ENCODE measurements at regions not wholly inside any gene's neighbourhood (a gene's known extent, or its start where the extent isn't known, plus 50 kb on each side); places are given as distances from the start of the nearest gene placed in this dataset.

- Histone ChIP-seq H3K4me3 (ENCODE audit: control insufficient read depth in 2 of 3, extremely low read depth in 1 of 3, insufficient read depth in 2 of 3, low read depth in 1 of 3, low read length in 3 of 3) (no peak overlapping the region), H3K9ac (ENCODE audit: control insufficient read depth, extremely low read depth, insufficient read depth, low read length) (no peak overlapping the region), H4K20me1 (ENCODE audit: control insufficient read depth, extremely low read depth, insufficient read depth, low read length) (no peaks in the 10 kb centered on the region), H3K79me2 (ENCODE audit: control insufficient read depth, insufficient read depth, low read length) (no peaks in the 10 kb centered on the region), H3K27ac (ENCODE audit: control insufficient read depth, insufficient read depth, low read length) (no peak overlapping the region), H3K4me1 (ENCODE audit: control insufficient read depth, extremely low read depth, insufficient read depth, low read length) (no peaks in the 10 kb centered on the region), H3K4me2 (ENCODE audit: control insufficient read depth, extremely low read depth, insufficient read depth, low read depth, low read length) (no peak overlapping the region), H3K27me3 (ENCODE audit: control insufficient read depth, extremely low read depth, insufficient read depth, low read length) (no peaks in the 10 kb centered on the region), H3K36me3 (ENCODE audit: control insufficient read depth in 2 of 2, extremely low read depth in 1 of 2, insufficient read depth in 2 of 2, low read length in 2 of 2) (no peaks in the 10 kb centered on the region), H3K9me3 (ENCODE audit: control insufficient read depth, low read depth, low read length) (no peaks in the 10 kb centered on the region), H2AFZ (ENCODE audit: control insufficient read depth, low read length) (no peak overlapping the region), H3K9me1 (ENCODE audit: control insufficient read depth, extremely low read depth, insufficient read depth, low read length) (no peaks in the 10 kb centered on the region)
- DNase-seq (ENCODE audit: low read depth, low spot score) (no peak), FAIRE-seq (no peak)
- dilution Hi-C loops (cut with MboI; ENCODE audit: extremely low pct_ligation_motif_present, low sequenced_read_pairs) = no loop called here
- TF ChIP-seq EZH2 (IDR thresholded peaks at IDR 0.05; ENCODE audit: low read length) (no peak), CTCF (optimal IDR thresholded peaks at IDR 0.05 in 1 of 3, IDR thresholded peaks at IDR 0.05 in 1 of 3, conservative IDR thresholded peaks at IDR 0.05 in 1 of 3; ENCODE audit: extremely low read depth in 1 of 3, insufficient read depth in 2 of 3, low read length in 3 of 3) (no peak)
Measured at GRCh38 chr20:12177657-12178293, 260.1 kb downstream of the BTBD3 start.

DNA sequence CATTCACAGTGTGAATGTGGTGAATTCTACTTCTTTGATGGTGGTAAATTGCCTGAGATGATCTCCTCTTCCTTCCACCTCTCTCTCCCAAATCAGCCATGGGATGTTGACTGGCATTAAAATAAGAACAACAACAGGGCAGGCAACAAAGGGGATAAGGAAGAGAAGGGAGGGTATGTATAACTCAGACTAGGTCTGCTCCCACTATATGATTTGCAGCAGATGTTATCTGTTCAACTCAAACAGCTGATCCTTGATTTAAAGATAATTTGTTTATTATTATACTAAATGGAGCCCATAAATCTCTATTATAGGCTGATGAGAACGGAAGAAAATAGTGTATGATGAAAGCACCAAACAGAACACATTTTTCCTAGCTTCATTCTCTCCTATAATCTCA lies 262.0 kb downstream of the BTBD3 start:
- no peaks in the 10 kb centered on the region for H3K4me1 ChIP-seq (ENCODE audit: control insufficient read depth, extremely low read depth, insufficient read depth, low read length)
- no peaks in the 10 kb centered on the region for H4K20me1 ChIP-seq (ENCODE audit: control insufficient read depth, extremely low read depth, insufficient read depth, low read length)
- no peak for FAIRE-seq
- H3K4me3 ChIP-seq (ENCODE audit: control insufficient read depth in 2 of 3, extremely low read depth in 1 of 3, insufficient read depth in 2 of 3, low read depth in 1 of 3, low read length in 3 of 3) = no peak overlapping the region
- H3K9me3 ChIP-seq (ENCODE audit: control insufficient read depth, low read depth, low read length) = no peaks in the 10 kb centered on the region
- no peaks in the 10 kb centered on the region for H3K36me3 ChIP-seq (ENCODE audit: control insufficient read depth in 2 of 2, extremely low read depth in 1 of 2, insufficient read depth in 2 of 2, low read length in 2 of 2)
- TF ChIP-seq EZH2 (IDR thresholded peaks at IDR 0.05; ENCODE audit: low read length) = no peak
- TF ChIP-seq CTCF (optimal IDR thresholded peaks at IDR 0.05 in 1 of 3, IDR thresholded peaks at IDR 0.05 in 1 of 3, conservative IDR thresholded peaks at IDR 0.05 in 1 of 3; ENCODE audit: extremely low read depth in 1 of 3, insufficient read depth in 2 of 3, low read length in 3 of 3) = no peak
- no peaks in the 10 kb centered on the region for H3K9me1 ChIP-seq (ENCODE audit: control insufficient read depth, extremely low read depth, insufficient read depth, low read length)
- DNase-seq (ENCODE audit: low read depth, low spot score) = no peak
- no peak overlapping the region for H3K4me2 ChIP-seq (ENCODE audit: control insufficient read depth, extremely low read depth, insufficient read depth, low read depth, low read length)
- H3K9ac ChIP-seq (ENCODE audit: control insufficient read depth, extremely low read depth, insufficient read depth, low read length) = no peak overlapping the region
- H3K27me3 ChIP-seq (ENCODE audit: control insufficient read depth, extremely low read depth, insufficient read depth, low read length) = no peaks in the 10 kb centered on the region
- dilution Hi-C loops (cut with MboI; ENCODE audit: extremely low pct_ligation_motif_present, low sequenced_read_pairs) = no loop called here
- no peaks in the 10 kb centered on the region for H3K79me2 ChIP-seq (ENCODE audit: control insufficient read depth, insufficient read depth, low read length)
- no peak overlapping the region for H2AFZ ChIP-seq (ENCODE audit: control insufficient read depth, low read length)
- H3K27ac ChIP-seq (ENCODE audit: control insufficient read depth, insufficient read depth, low read length) = no peak overlapping the region
